GM13977 (cell line): ENCODE measurements at regions not wholly inside any gene's neighbourhood (a gene's known extent, or its start where the extent isn't known, plus 50 kb on each side); places are given as distances from the start of the nearest gene placed in this dataset.

Experiments used
- DNase-seq: peaks from one replicate; pipeline ENCODE4 v3.0.0; 2012; ENCODE audit warnings: low spot score
- in situ Hi-C: fragments of 300-500 bp; cut with MboI; formaldehyde crosslinking; loops from one replicate; pipeline ENCODE4 v1.12.0; 2022; ENCODE audit warnings: low sequenced_read_pairs, low pct_unique_long_range_greater_than_20kb, mixed read lengths, inconsistent platforms; ENCODE audit not compliant: unreplicated experiment
- TF ChIP-seq, protein P1 (sequence below): IDR thresholded peaks from 2 replicates; pipeline ENCODE4 v1.5.1; 2012; ENCODE audit warnings: mild to moderate bottlenecking, control low read depth; ENCODE audit not compliant: insufficient read depth; ENCODE audit errors: extremely low read depth, missing control alignments

DNA sequence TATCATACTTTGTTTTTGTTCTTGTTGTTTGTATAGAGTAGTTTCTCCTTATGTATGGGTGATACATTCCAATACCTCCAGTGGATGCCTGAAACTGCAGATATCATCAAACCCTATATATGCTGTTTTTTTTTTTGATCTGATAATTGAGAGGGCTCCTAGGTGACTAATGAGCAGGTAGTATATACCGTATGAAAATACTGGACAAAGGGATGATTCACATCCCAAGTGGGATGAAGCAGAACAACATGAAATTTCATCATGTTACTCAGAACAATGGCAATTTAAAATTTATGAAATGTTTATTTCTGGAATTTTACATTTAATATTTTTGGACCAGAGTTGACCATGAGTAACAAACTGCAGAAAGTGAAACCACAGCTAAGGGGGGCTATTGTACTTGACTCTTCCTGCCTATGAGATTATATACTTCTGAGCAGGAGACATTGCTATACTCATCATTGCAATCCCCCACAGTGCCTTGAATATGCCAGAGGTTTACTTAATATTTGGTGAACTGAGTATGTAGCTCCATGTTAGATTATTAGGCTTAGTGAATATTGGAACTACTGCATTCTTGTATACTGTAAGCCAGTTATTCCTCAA, 258.7 kb upstream of the FBXL7 start:
- TF ChIP-seq, protein P1, sequence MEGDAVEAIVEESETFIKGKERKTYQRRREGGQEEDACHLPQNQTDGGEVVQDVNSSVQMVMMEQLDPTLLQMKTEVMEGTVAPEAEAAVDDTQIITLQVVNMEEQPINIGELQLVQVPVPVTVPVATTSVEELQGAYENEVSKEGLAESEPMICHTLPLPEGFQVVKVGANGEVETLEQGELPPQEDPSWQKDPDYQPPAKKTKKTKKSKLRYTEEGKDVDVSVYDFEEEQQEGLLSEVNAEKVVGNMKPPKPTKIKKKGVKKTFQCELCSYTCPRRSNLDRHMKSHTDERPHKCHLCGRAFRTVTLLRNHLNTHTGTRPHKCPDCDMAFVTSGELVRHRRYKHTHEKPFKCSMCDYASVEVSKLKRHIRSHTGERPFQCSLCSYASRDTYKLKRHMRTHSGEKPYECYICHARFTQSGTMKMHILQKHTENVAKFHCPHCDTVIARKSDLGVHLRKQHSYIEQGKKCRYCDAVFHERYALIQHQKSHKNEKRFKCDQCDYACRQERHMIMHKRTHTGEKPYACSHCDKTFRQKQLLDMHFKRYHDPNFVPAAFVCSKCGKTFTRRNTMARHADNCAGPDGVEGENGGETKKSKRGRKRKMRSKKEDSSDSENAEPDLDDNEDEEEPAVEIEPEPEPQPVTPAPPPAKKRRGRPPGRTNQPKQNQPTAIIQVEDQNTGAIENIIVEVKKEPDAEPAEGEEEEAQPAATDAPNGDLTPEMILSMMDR, result no peak
- no peak for DNase-seq
- in situ Hi-C loops, result no loop called here

DNA sequence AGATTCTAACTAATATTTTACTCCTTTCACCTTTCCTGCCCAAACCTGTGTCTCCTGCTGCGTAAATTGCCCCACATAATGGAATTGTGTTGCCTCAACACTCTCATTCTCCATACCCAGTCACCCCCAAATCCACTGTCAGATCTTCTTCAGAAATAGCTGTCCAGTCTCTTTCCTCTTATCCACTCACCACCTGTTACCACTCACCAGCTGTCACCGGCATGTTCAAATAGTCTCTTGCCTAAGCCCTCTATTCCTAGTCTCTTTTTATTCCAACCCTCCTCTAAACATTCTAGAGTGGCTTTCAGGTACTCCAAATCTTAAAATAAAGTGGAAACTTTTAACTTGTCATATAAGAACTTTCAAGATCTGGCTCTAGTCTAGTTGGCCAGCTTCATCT, 262.0 kb upstream of the FBXL7 start:
- DNase-seq, result no peak
- in situ Hi-C loops, result no loop called here
- TF ChIP-seq, protein P1, result no peak

DNA sequence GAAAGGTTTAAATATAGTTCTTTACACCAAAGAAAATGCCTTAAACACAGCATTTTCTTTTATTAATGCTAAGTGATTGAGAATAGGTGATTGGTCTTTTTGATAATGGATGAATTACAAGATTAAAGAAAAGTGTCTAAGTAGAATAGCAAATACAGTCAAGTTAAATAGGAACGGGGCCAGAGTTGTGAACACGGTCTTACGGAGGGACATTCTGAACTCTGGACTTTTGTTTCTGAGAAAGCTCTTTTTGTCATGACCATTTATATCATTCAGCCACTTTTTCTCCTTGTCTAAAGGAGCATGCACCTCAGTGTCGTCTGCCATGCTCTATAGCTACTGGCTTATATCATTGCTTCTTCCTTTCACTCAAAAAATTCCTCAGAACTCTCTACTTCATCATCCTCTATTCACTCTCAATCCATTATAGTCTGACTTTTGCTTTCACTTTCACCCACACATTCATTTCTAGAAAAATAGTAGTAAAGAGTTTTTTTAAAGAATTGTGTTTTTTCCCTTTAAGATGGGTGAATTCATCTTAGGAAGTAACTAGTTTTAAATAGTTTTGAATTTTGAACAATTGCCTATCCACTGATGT, 263.0 kb upstream of the FBXL7 start:
- TF ChIP-seq, protein P1, result no peak
- DNase-seq, result no peak
- in situ Hi-C loops, result no loop called here

DNA sequence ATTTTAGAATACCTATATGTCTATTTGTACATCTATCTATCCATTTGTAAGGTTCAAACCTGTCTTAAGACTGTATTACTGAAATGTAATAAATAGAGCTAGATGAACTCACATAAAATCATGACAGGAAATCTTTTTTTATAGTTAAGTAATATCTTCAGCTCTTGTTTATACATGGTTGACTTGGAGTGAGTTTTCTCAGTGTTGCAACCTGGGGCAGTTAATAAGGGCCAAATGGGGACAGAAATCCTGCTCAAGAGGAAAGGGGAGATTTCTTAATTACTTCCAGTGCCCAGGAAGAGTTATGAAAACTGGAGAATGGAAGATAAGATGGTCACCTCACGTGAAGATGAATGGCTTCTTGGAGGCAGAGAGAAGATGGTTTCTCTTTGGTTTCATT, 265.1 kb upstream of the FBXL7 start:
- DNase-seq, result no peak
- TF ChIP-seq, protein P1, result no peak
- in situ Hi-C loops, result no loop called here

DNA sequence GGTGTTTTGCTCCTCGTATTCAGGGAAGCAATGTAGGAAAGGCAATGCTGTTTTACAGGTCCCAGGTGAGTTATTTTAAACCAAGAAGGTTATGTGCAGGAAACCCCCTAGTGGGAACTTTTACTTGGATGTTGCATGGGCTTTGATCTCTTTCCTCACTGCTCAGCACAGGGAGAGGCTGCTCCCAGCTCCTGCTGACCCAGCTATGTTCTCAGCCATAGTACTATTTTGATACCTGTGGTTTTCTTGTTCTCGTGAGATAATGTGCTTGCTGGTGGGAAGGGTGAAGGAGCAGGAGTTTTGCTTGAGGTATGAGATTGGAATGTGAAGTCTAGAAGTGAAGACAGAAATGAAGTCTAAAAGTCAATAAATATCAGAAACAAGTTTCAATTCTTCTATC, 265.6 kb upstream of the FBXL7 start:
- in situ Hi-C loops, result no loop called here

GRCh38 chr5:15233566-15233965, 266.4 kb upstream of the FBXL7 start:
- no peak for DNase-seq
- TF ChIP-seq, protein P1, result no peak
- in situ Hi-C loops, result no loop called here

More for the DNA sequence above, 265.6 kb upstream of the FBXL7 start:
- no peak for DNase-seq
- TF ChIP-seq, protein P1, result no peak
